ENCODE measurements at regions not wholly inside any gene's neighbourhood (a gene's known extent, or its start where the extent isn't known, plus 50 kb on each side); places are given as distances from the start of the nearest gene placed in this dataset.

DNA sequence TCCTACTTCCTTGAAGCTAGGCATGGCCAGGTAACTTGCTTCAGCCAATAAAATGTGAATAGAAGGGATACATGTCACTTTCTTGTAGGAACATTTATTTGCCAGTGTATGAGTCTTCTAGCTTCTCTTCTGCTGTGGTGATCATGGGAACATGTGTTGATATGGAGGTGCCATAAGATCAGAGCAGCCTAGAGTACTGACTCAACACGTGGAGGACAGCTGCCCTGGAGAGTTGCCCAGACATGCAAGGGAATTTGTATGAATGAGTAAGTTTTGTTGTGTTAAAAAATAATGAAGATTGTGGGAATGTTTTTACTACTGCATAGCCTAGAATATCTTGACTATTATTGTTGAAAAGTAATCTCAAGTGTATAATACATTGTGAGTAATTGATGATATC is 502.3 kb downstream of the NUF2 start:
- H3K9me3 ChIP-seq (ENCODE audit: control insufficient read depth, insufficient read depth, low read depth, low read length) = no peaks in the 10 kb centered on the region
- no TSS peak for BruUV-seq (replicated peaks)
- TF ChIP-seq POLR2AphosphoS5 (IDR thresholded peaks at IDR 0.05; ENCODE audit: low read depth, low read length) (no peak), SIN3A (IDR thresholded peaks at IDR 0.05; ENCODE audit: borderline replicate concordance, insufficient read depth, low read depth, low read length) (no peak), TCF7L2 (IDR thresholded peaks at IDR 0.05; ENCODE audit: low read depth, low read length) (no peak)
- H3K27me3 ChIP-seq (ENCODE audit: control insufficient read depth, insufficient read depth, low read length) = no peaks in the 10 kb centered on the region
- H3K4me1 ChIP-seq (ENCODE audit: control insufficient read depth, insufficient read depth, low read length) = no peaks in the 10 kb centered on the region
- no peaks in the 10 kb centered on the region for H3K36me3 ChIP-seq (ENCODE audit: control insufficient read depth, insufficient read depth, low read length)
- ChIA-PET CTCF (no interaction called here), POLR2A (no interaction called here)
- in situ Hi-C loops (cut with HindIII; ENCODE audit: low pct_unique_long_range_greater_than_20kb, low sequenced_read_pairs) = no loop called here
- ATAC-seq = no peak
- no peak overlapping the region for H3K4me3 ChIP-seq (ENCODE audit: low read depth in 2 of 2, low read length in 2 of 2)
- H3K27ac ChIP-seq (ENCODE audit: low read length) = no peak overlapping the region
- intact Hi-C loops (cut with micrococcal nuclease; ENCODE audit: unreplicated experiment) = no loop called here
- DNase-seq (ENCODE audit: low read depth, low spot score) = no peak

DNA sequence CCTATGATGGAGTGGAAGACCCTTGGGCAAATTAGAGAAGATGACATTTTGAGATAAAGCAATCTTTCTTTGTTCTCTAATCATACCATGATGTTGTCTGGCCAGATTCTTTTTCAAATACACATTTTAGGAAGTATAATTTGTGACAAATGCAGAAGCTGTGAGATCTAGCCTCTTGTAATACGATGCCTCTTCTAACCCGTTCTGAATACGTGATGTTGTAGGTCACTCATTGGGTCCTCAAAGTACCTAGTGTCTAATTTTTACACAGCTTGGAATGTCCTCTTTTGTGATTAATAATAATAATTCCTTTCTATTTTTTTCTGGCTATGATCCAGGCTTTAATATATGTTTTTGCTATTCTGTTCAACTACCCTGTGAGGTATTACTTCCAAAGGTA is 502.7 kb downstream of the NUF2 start:
- no peaks in the 10 kb centered on the region for H3K36me3 ChIP-seq (ENCODE audit: control insufficient read depth, insufficient read depth, low read length)
- no peaks in the 10 kb centered on the region for H3K9me3 ChIP-seq (ENCODE audit: control insufficient read depth, insufficient read depth, low read depth, low read length)
- TF ChIP-seq, protein P1, sequence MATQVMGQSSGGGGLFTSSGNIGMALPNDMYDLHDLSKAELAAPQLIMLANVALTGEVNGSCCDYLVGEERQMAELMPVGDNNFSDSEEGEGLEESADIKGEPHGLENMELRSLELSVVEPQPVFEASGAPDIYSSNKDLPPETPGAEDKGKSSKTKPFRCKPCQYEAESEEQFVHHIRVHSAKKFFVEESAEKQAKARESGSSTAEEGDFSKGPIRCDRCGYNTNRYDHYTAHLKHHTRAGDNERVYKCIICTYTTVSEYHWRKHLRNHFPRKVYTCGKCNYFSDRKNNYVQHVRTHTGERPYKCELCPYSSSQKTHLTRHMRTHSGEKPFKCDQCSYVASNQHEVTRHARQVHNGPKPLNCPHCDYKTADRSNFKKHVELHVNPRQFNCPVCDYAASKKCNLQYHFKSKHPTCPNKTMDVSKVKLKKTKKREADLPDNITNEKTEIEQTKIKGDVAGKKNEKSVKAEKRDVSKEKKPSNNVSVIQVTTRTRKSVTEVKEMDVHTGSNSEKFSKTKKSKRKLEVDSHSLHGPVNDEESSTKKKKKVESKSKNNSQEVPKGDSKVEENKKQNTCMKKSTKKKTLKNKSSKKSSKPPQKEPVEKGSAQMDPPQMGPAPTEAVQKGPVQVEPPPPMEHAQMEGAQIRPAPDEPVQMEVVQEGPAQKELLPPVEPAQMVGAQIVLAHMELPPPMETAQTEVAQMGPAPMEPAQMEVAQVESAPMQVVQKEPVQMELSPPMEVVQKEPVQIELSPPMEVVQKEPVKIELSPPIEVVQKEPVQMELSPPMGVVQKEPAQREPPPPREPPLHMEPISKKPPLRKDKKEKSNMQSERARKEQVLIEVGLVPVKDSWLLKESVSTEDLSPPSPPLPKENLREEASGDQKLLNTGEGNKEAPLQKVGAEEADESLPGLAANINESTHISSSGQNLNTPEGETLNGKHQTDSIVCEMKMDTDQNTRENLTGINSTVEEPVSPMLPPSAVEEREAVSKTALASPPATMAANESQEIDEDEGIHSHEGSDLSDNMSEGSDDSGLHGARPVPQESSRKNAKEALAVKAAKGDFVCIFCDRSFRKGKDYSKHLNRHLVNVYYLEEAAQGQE (IDR thresholded peaks at IDR 0.05; ENCODE audit: insufficient read depth in 1 of 2, low read depth in 2 of 2, low read length in 1 of 2) = no peak
- TF ChIP-seq SIN3A (IDR thresholded peaks at IDR 0.05; ENCODE audit: borderline replicate concordance, insufficient read depth, low read depth, low read length) = no peak
- ATAC-seq (no peak), DNase-seq (ENCODE audit: low read depth, low spot score) (no peak)
- CTCF ChIA-PET = no interaction called here
- in situ Hi-C loops (cut with HindIII; ENCODE audit: low pct_unique_long_range_greater_than_20kb, low sequenced_read_pairs) (no loop called here), intact Hi-C loops (cut with micrococcal nuclease; ENCODE audit: unreplicated experiment) (no loop called here)
- H3K4me1 ChIP-seq (ENCODE audit: control insufficient read depth, insufficient read depth, low read length) = no peaks in the 10 kb centered on the region
- no peak overlapping the region for H3K4me3 ChIP-seq (ENCODE audit: low read depth in 2 of 2, low read length in 2 of 2)
- no TSS peak for BruUV-seq (replicated peaks)
- POLR2A ChIA-PET = no interaction called here
- H3K27ac ChIP-seq (ENCODE audit: low read length) = no peak overlapping the region
- no peaks in the 10 kb centered on the region for H3K27me3 ChIP-seq (ENCODE audit: control insufficient read depth, insufficient read depth, low read length)

DNA sequence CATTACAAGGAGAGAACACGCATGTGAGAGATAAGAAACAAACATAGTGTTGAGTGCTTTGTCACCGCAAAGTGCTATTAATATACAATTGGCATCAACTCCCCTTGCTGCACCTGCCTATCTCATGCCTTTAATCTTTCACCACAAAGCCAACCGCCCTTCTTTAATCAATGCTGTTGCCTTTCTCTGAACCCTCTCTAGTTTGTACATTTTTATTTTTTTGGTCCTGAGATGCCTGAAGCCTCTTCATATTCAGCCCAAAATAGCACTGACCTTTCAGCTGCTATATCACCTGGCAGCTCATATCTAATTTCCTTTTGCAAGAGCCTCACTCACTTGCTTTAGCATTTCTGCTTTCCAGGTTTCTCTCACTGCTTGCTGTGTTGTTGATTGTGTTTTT is 504.7 kb downstream of the NUF2 start:
- no peak for ATAC-seq
- TF ChIP-seq TCF7L2 (IDR thresholded peaks at IDR 0.05; ENCODE audit: low read depth, low read length) (no peak), SIN3A (IDR thresholded peaks at IDR 0.05; ENCODE audit: borderline replicate concordance, insufficient read depth, low read depth, low read length) (no peak), POLR2AphosphoS5 (IDR thresholded peaks at IDR 0.05; ENCODE audit: low read depth, low read length) (no peak)
- TF ChIP-seq, protein P2, sequence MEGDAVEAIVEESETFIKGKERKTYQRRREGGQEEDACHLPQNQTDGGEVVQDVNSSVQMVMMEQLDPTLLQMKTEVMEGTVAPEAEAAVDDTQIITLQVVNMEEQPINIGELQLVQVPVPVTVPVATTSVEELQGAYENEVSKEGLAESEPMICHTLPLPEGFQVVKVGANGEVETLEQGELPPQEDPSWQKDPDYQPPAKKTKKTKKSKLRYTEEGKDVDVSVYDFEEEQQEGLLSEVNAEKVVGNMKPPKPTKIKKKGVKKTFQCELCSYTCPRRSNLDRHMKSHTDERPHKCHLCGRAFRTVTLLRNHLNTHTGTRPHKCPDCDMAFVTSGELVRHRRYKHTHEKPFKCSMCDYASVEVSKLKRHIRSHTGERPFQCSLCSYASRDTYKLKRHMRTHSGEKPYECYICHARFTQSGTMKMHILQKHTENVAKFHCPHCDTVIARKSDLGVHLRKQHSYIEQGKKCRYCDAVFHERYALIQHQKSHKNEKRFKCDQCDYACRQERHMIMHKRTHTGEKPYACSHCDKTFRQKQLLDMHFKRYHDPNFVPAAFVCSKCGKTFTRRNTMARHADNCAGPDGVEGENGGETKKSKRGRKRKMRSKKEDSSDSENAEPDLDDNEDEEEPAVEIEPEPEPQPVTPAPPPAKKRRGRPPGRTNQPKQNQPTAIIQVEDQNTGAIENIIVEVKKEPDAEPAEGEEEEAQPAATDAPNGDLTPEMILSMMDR (IDR thresholded peaks at IDR 0.05) = no peak
- TF ChIP-seq, protein P1 (IDR thresholded peaks at IDR 0.05; ENCODE audit: insufficient read depth in 1 of 2, low read depth in 2 of 2, low read length in 1 of 2) = no peak
- POLR2A ChIA-PET = no interaction called here
- no peaks in the 10 kb centered on the region for H3K36me3 ChIP-seq (ENCODE audit: control insufficient read depth, insufficient read depth, low read length)
- H3K27ac ChIP-seq (ENCODE audit: low read length) = no peak overlapping the region
- DNase-seq (ENCODE audit: low read depth, low spot score) = no peak
- no peaks in the 10 kb centered on the region for H3K4me1 ChIP-seq (ENCODE audit: control insufficient read depth, insufficient read depth, low read length)
- intact Hi-C loops (cut with micrococcal nuclease; ENCODE audit: unreplicated experiment) = no loop called here
- in situ Hi-C loops (cut with HindIII; ENCODE audit: low pct_unique_long_range_greater_than_20kb, low sequenced_read_pairs) = no loop called here
- CTCF ChIA-PET = no interaction called here
- H3K27me3 ChIP-seq (ENCODE audit: control insufficient read depth, insufficient read depth, low read length) = no peaks in the 10 kb centered on the region
- H3K4me3 ChIP-seq (ENCODE audit: low read depth in 2 of 2, low read length in 2 of 2) = no peak overlapping the region
- BruUV-seq (replicated peaks) = no TSS peak
- no peaks in the 10 kb centered on the region for H3K9me3 ChIP-seq (ENCODE audit: control insufficient read depth, insufficient read depth, low read depth, low read length)
